Superior temporal gyrus (tissue), 1 donor: ENCODE measurements at regions not wholly inside any gene's neighbourhood (a gene's known extent, or its start where the extent isn't known, plus 50 kb on each side); places are given as distances from the start of the nearest gene placed in this dataset.
A peak's percentile ranks its signal among the peaks of the same experiment; 100 is the strongest.

ENCODE experiments used
- DNase-seq: peaks from one replicate; pipeline ENCODE4 v3.0.0-alpha.2; 2016; ENCODE audit errors: extremely low spot score

DNA sequence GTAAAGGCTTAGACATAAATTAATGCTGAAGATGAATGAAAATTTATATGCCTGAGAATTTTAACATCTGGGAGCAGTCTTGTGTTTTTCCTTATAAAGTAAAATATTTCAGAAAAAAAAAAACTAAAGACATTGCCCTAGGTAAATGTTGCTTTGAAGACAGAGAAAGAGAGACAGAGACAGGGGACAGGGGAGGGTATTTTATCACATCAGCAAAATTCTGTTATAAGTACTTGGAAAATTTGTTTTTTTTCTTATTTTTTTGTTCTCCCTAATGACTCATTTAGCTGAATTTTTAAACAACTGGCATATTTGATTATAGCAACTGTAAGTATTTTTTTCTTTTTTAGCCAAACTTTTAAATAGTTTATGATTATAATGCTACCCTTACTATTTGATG lies 1540.6 kb upstream of the GBE1 start:
- DNase-seq: no peak

DNA sequence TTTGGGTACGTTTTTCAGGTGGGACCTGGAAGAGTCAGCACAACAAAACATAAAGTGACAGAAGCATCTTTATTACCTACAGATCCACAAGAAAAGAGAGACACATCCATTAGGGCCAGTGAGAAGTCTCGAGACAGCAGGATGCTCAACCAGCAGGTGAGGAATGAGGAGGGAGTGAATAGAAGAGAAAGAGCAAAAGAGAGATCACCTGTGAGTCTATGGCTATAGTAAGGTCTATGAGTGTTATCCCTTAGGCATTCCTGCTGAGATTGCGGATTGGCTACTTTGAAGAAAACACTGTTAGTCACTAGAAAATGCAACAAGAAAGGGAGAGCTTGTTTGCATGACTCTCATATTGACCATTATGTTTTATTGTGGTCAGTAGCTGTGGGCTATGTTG lies 1556.2 kb upstream of the GBE1 start:
- no peak for DNase-seq

DNA sequence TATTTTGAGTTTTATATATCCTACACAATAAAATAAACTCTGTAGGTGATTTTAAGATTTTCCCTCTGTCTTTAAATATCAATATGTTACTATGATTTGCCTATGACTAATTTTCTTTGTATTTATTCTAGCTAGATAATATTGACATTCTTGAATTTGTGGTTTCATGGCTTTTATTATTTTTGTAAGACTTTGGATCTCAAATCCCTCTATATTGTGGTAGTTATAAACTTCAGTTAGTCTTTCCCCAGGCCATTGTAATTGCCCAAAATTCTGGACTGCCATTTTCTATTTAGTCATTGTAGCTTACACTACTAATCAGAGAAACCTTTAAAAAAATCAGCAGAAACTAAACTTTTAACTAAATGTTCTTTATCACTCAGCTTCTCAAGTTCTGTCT lies 1559.3 kb upstream of the GBE1 start:
- DNase-seq: no peak

- no peak for DNase-seq
These were observed 1560.0 kb upstream of the GBE1 start for GRCh38 chr3:83321457-83321856.

DNA sequence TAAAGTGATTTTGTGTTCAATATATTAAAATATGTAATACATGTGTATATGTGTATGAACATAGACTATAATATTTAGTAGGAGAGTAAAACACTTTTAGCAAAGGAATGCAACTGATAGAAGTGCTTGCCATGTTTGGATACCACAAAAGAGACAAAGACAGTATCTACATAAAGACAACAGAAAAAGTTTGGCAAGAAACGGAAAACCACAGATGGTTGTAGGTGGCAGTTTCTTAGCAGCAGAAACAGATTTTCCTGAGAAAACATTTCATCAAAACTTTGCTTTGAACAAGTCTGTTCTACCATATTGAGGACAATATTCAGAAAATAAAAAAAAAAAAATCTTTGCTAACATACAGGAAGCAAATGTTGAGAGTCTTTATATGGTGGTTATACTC lies 1560.4 kb upstream of the GBE1 start:
- DNase-seq: peak; percentile 69

DNA sequence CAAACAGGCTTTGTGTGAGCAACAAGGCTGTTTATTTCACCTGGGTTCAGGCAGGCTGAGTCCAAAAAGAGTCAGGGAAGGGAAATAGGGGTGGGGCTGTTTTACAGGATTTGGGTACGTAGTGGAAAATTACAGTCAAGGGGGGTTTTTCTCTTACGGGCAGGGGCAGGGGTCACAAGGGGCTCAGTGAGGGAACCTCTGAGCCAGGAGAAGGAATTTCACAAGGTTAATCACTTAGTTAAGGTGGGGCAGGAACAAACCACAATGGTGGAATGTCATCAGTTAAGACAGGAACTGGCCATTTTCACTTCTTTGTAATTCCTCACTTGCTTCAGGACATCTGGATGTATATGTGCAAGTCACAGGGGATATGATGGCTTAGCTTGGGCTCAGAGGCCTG lies 1592.8 kb upstream of the GBE1 start:
- DNase-seq: no peak

GRCh38 chr3:83393276-83393675 lies 1565.5 kb upstream of the CADM2 start:
- no peak for DNase-seq

DNA sequence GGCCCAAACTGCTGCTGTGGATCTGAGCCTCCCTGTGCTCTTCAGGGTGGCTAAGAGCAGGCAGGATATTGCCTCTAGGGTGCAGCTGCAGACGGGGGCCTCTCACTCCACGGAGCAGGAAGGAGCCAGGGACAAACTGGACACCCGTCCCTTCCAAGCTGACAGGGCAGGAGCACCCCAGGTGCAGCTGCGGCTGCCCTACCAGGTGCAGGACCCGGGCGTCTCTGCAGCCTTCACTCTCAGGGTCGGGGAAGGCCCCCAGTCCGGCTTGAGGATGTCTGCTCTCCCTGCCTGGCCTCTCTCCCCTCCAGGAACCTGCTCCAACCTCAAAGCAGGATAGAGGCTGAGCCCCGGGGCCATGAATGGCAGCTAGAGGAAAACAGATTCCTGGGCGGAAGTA lies 1554.9 kb upstream of the CADM2 start:
- DNase-seq: no peak

GRCh38 chr3:83426300-83426699 lies 1532.5 kb upstream of the CADM2 start:
- no peak for DNase-seq

GRCh38 chr3:83434880-83435587 lies 1523.8 kb upstream of the CADM2 start:
- no peak for DNase-seq

DNA sequence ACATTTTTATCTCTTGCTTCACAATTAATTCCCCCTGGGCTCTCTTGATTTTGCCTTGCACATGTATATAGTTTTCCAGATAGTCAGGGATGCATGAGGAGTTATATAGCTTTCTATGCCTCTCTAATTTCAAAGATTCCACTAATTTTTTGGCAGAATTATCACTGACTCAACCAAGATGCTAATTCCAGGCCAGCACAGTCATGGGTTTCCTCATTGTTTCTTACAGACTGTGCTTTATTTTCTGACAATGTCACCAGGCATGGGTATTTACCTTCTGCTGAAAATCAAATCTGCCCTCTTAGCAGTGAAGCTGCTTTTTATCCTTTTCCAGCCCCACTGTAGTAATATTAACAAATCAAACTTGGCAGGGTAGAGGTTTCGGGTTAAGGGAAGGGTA lies 1520.6 kb upstream of the CADM2 start:
- no peak for DNase-seq

DNA sequence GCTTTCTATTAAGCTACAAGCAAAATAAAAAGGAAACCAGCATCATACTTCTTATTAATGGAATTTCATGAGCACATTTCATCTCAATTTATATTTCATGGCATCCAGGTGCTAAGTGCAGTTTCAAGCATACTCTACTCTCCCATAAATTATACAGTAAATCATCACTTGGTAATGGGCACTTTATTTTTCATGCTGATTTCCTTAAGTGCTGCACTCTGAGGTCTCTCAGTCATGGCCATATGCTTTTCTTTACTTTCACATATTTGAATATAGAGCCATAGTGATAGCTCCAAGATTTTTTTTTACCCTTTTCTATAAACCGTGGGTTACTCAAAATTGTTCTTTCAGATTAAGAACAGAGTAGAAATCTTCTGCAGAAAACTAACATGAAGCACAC lies 1505.7 kb upstream of the CADM2 start:
- no peak for DNase-seq

DNA sequence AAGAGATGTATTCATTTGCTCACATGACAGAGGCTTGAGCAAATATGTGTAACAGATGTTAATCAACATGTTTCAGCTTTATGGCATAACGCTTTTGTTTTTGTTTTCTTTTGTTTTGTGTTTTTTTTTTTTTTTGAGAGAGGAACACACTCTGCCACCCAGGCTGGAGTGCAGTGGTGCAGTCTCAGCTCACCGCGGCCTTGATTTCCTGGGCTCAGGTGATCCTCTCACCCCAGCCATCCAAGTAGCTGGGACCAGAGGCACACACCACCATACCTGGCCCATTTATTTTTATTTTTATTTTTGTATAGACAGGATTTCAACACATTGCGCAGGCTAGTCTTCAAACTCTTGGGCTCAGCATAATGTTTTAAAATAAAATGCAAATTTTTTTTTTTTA lies 1504.4 kb upstream of the CADM2 start:
- DNase-seq: no peak

- peak; percentile 47 for DNase-seq
These were observed 1501.2 kb upstream of the CADM2 start for GRCh38 chr3:83457551-83457950.

GRCh38 chr3:83460052-83460451 lies 1498.7 kb upstream of the CADM2 start:
- no peak for DNase-seq

DNA sequence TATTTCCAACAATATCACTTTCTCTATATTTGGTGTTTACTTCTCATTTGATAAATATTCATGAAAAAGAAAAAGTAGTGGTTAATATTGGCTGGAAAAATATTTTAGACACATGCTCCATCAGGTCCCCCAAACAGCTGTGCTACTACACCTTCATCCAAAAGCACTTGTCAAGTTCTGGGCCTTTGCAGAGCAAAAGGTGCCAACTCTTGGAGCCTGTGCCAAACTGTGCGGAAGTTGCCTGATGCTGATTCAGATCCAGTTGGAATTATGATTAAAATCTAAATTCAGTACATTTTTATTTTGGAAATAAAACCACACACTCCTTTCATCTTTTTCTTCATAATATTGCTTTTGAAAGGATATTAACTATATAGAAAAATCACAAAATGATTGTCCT lies 1497.4 kb upstream of the CADM2 start:
- no peak for DNase-seq

DNA sequence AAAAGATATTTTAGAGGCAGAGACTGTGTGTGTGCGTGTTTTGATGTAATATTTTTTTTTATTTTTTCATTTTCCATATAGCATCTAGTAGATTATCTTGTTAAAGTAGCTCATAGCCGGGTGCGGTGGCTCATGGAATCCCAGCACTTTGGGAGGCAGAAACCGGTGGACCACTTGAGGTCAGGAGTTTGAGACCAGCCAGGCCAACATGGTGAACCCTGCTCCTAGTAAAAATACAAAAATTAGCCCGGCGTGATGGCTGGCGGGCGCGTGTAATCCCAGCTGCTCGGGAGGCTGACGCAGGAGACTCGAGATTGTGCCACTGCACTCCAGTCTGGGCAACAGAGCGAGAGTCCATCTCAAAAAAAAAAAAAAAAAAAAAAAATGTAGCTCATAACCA lies 1481.2 kb upstream of the CADM2 start:
- DNase-seq: no peak

GRCh38 chr3:83482402-83483070 lies 1476.3 kb upstream of the CADM2 start:
- DNase-seq: no peak

DNA sequence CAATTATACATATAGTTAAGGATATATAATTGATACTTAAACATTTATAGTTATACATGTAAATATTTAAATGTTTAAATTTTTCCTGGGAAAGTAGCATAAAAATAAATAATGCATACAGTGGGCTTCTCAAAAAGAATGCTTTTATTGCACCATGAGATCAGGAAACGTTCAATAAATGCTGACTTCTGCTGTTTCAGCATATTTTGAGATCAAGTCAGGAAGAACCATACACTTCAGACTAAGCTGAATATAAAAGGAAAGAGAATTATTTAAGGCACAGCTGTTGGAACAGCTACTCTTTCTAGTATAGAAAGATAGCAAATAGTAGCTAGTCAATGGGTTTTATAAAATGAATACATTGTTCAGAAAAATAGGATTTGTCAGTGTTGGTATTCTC lies 1462.3 kb upstream of the CADM2 start:
- DNase-seq: no peak

DNA sequence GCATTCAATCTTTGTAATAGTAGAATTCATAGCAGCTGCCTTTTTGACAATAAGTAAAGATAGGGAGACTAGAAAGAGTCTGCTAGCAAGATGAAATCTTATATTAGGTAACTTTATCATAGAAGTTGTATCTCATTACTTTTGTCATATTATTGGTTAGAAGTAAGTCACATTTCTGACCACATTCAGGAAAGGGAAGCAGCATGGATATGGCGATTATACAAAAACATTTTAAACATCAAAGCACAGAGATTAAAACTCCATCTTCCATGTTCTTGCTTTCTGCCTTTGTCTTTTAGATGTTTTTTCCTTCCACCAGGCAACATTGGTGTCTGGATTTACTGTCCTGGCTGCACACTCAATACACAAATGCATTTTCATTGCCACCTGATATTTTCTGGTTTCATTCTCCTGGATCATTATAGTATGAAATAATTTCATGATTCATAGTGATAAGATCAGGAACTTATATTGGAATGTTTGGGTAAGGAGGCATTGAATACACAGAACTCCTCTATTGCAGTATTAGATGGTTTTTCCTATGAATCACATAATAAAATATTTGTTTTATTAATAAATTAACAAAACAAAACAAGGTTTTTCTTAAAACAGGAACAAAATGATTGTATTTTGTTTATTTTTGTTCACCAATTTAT lies 1460.3 kb upstream of the CADM2 start:
- no peak for DNase-seq

DNA sequence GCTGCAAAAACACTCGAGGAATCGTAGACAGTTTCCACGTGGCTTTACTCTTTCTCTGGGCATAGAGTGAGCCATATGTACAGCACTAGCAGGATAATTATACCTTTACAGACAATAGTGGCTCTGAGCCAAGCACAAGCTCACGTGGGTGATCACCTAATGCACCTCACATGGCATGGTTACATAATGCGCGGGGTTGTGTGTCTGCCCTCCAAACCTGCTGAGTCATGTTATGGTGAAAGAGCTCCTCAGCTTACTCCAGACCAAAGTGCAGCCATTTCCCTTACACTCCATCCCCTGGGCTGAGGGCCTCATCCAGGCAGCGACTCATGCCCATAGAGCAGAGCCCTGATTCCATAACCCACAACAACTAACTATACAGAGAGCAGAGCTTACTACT lies 1458.4 kb upstream of the CADM2 start:
- no peak for DNase-seq

DNA sequence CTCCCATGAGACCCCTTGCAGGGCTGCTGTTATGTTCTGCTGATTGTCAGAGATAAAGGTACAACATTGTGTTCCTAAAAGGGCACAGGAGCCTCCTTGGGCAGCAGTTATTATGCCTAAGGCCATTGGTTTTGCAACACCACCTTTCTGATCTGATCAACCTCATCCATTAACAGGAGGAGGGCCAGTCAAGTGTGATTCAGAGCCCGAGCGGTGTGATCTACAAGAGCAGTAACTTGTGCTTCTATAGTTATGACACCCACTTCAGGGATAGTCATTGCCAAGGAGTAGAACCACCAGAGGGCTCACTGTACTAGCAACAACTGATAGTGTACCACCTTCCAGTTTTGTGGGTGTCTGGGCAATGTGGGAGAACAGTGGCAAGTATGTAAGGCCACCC lies 1457.9 kb upstream of the CADM2 start:
- DNase-seq: no peak

DNA sequence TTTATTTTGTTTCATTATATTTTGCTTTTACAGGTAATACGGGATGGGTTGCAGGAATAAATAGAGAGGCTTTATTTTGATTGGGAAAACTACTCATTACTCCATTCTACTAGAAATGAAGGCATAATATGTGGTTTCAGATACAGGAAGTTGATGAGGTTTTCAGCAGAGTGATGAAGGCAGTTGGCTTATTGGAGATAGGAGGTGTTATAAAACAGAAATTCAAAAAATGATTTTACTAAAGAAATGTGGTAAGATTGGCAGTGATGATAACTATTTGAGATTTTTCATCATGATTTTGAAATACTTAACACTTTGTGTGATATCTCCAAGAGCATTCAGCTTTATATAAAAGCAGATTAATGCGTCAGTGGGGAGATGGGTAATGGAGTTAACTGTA lies 1445.7 kb upstream of the CADM2 start:
- no peak for DNase-seq
